IMR-90 (cell line): ENCODE measurements at regions not wholly inside any gene's neighbourhood (a gene's known extent, or its start where the extent isn't known, plus 50 kb on each side); places are given as distances from the start of the nearest gene placed in this dataset.

Experiments
- ATAC-seq: fragments of 200-7000 bp; cut with Tn5 transposase; 2 replicates; pipeline ENCODE4 v1.9.1; 2020; ENCODE audit warnings: low read depth, mild to moderate bottlenecking, moderate library complexity
- BruUV-seq: library from RNA; stranded (reverse); fragments of 400-500 nt; replicated peaks from 2 replicates; lab custom pipeline; 2021; lab: Mats Ljungman, UMichigan
- CTCF ChIA-PET: fragments of 300-600 bp; formaldehyde crosslinking; extraction: SDS; loops from one replicate; lab custom pipeline; 2021; ENCODE audit warnings: antibody characterized with exemption; lab: Yijun Ruan, JAX
- POLR2A ChIA-PET: fragments of 300-600 bp; sonication (Branson Sonifier 250); formaldehyde crosslinking; loops from one replicate; lab custom pipeline; 2022; ENCODE audit warnings: antibody characterized with exemption; ENCODE audit not compliant: unreplicated experiment; lab: Charles Lee
- DNase-seq: peaks from one replicate; pipeline ENCODE4 v3.0.0; 2013
- H2AFZ ChIP-seq: replicated peaks from 2 replicates; pipeline ENCODE3; 2013; ENCODE audit warnings: low read length, mild to moderate bottlenecking; ENCODE audit not compliant: poor library complexity
- H2AK5ac ChIP-seq: 2 replicates; pipeline ENCODE4 v1.6.1; 2013; ENCODE audit warnings: low read depth, low read length, inconsistent platforms
- H2AK9ac ChIP-seq: replicated peaks from 2 replicates; pipeline ENCODE3; 2013; ENCODE audit warnings: mild to moderate bottlenecking, low read depth, low read length, moderate library complexity; ENCODE audit not compliant: poor library complexity
- H2BK120ac ChIP-seq: 2 replicates; pipeline ENCODE4 v1.6.1; 2013; ENCODE audit warnings: low read depth, low read length, inconsistent platforms
- H2BK15ac ChIP-seq: 3 replicates; pipeline ENCODE4 v1.6.1; 2013; ENCODE audit warnings: low read depth, low read length, inconsistent platforms
- H2BK20ac ChIP-seq: 2 replicates; pipeline ENCODE4 v1.6.1; 2013; ENCODE audit warnings: low read depth, mild to moderate bottlenecking, inconsistent platforms, low read length, moderate library complexity
- H2BK5ac ChIP-seq: 2 replicates; pipeline ENCODE4 v1.6.1; 2013; ENCODE audit warnings: mild to moderate bottlenecking, low read depth, low read length, inconsistent platforms; ENCODE audit not compliant: poor library complexity, severe bottlenecking
- H3K14ac ChIP-seq: replicated peaks from 2 replicates; pipeline ENCODE4 v1.6.1; 2013; ENCODE audit warnings: low read depth, low read length, inconsistent platforms
- H3K18ac ChIP-seq: 2 replicates; pipeline ENCODE4 v1.6.1; 2013; ENCODE audit warnings: low read depth, low read length, control low read depth
- H3K23ac ChIP-seq: 2 replicates; pipeline ENCODE4 v1.6.1; 2013; ENCODE audit warnings: low read depth, low read length, inconsistent platforms
- H3K27ac ChIP-seq: 2 replicates; pipeline ENCODE4 v1.5.1; 2013; ENCODE audit warnings: mild to moderate bottlenecking, control low read depth, low read length; ENCODE audit not compliant: insufficient read depth
- H3K27me3 ChIP-seq: 2 replicates; pipeline ENCODE4 v1.6.1; 2013; ENCODE audit warnings: low read length; ENCODE audit not compliant: control insufficient read depth, insufficient read depth
- H3K36me3 ChIP-seq: 2 replicates; pipeline ENCODE4 v1.6.1; 2013; ENCODE audit warnings: low read length, mixed read lengths; ENCODE audit not compliant: control insufficient read depth, insufficient read depth
- H3K4ac ChIP-seq: 2 replicates; pipeline ENCODE4 v1.6.1; 2013; ENCODE audit warnings: low read depth, low read length, inconsistent platforms
- H3K4me1 ChIP-seq: 2 replicates; pipeline ENCODE4 v1.6.1; 2013; ENCODE audit warnings: low read length, mixed read lengths; ENCODE audit not compliant: control insufficient read depth, insufficient read depth
- H3K4me2 ChIP-seq: 2 replicates; pipeline ENCODE4 v1.6.1; 2013; ENCODE audit warnings: low read depth, mild to moderate bottlenecking, control low read depth, low read length, moderate library complexity
- H3K4me3 ChIP-seq: 2 replicates; pipeline ENCODE4 v1.5.1; 2013; ENCODE audit warnings: low read depth, mild to moderate bottlenecking, control low read depth, low read length, moderate library complexity; ENCODE audit not compliant: insufficient read depth
- H3K56ac ChIP-seq: 2 replicates; pipeline ENCODE4 v1.6.1; 2013; ENCODE audit warnings: low read length, inconsistent platforms; ENCODE audit not compliant: insufficient read depth; ENCODE audit errors: extremely low read depth
- H3K79me1 ChIP-seq, 2 experiments: 2 replicates each; pipeline ENCODE4 v1.6.1; 2013; ENCODE audit warnings: low read length in 2 of 2, inconsistent platforms in 1 of 2, low read depth in 1 of 2
- H3K9ac ChIP-seq: 2 replicates; pipeline ENCODE4 v1.6.1; 2013; ENCODE audit warnings: low read depth, low read length, control low read depth
- H3K9me1 ChIP-seq: 2 replicates; pipeline ENCODE4 v1.6.1; 2013; ENCODE audit warnings: low read length, inconsistent platforms; ENCODE audit not compliant: insufficient read depth
- H3K9me3 ChIP-seq: 2 replicates; pipeline ENCODE4 v1.6.1; 2013; ENCODE audit warnings: low read length; ENCODE audit not compliant: control insufficient read depth, insufficient read depth
- H4K20me1 ChIP-seq: 2 replicates; pipeline ENCODE4 v1.6.1; 2013; ENCODE audit warnings: low read length, inconsistent platforms; ENCODE audit not compliant: insufficient read depth
- H4K5ac ChIP-seq: 2 replicates; pipeline ENCODE4 v1.6.1; 2013; ENCODE audit warnings: mild to moderate bottlenecking, low read depth, low read length, control low read depth
- H4K8ac ChIP-seq, 2 experiments: 2 replicates each; pipeline ENCODE4 v1.6.1; 2013; ENCODE audit warnings: low read depth in 2 of 2, low read length in 2 of 2, control low read depth in 1 of 2, inconsistent platforms in 1 of 2
- H4K91ac ChIP-seq: 2 replicates; pipeline ENCODE4 v1.6.1; 2013; ENCODE audit warnings: low read depth, low read length, inconsistent platforms; ENCODE audit not compliant: insufficient read depth
- BHLHE40 ChIP-seq: fragments of 150-350 bp; IDR thresholded peaks from 2 replicates; pipeline ENCODE4 v1.6.1; 2016; ENCODE audit warnings: mild to moderate bottlenecking, low read depth, low read length
- CHD1 ChIP-seq: IDR thresholded peaks from 2 replicates; pipeline ENCODE4 v1.6.1; 2012; ENCODE audit warnings: low read depth, low read length, improper control_type of control experiment
- CTCF ChIP-seq: conservative IDR thresholded peaks from 2 replicates; pipeline ENCODE4 v1.5.1; 2012; ENCODE audit warnings: mild to moderate bottlenecking, low read depth, low read length, improper control_type of control experiment
- FOS ChIP-seq: fragments of 150-350 bp; IDR thresholded peaks from 2 replicates; pipeline ENCODE4 v1.6.1; 2016; ENCODE audit warnings: low read depth, low read length
- MAFK ChIP-seq: IDR thresholded peaks from 2 replicates; pipeline ENCODE4 v1.6.1; 2012; ENCODE audit warnings: low read depth, low read length, improper control_type of control experiment
- MXI1 ChIP-seq: IDR thresholded peaks from 2 replicates; pipeline ENCODE4 v1.6.1; 2012; ENCODE audit warnings: low read depth, mild to moderate bottlenecking, low read length, moderate library complexity, borderline replicate concordance
- RAD21 ChIP-seq: IDR thresholded peaks from 2 replicates; pipeline ENCODE4 v1.6.1; 2012; ENCODE audit warnings: low read length, improper control_type of control experiment
- RCOR1 ChIP-seq: IDR thresholded peaks from 2 replicates; pipeline ENCODE4 v1.6.1; 2012; ENCODE audit warnings: mild to moderate bottlenecking, low read length, improper control_type of control experiment; ENCODE audit not compliant: insufficient replicate concordance
- WGBS, 2 experiments: methylation state at CpG; one replicate each; pipeline versions ENCODE4 v1.1.5 to v1.1.7; 2013; ENCODE audit warnings: missing lambda C conversion rate in 2 of 2; ENCODE audit not compliant: insufficient read length in 1 of 2; ENCODE audit errors: extremely low coverage in 2 of 2; 5-methylcytosine and 5-hydroxymethylcytosine counted together
- dilution Hi-C: fragments of 300-500 bp; cut with HindIII; formaldehyde crosslinking; loops from one replicate; pipeline ENCODE4 v1.14.3; 2018; ENCODE audit warnings: low sequenced_read_pairs; ENCODE audit not compliant: unreplicated experiment
- in situ Hi-C: fragments of 300-500 bp; cut with MboI; formaldehyde crosslinking; loops from 3 replicates; pipeline ENCODE4 v1.14.3; 2019; ENCODE audit warnings: low sequenced_read_pairs, inconsistent platforms, mixed read lengths
- intact Hi-C: fragments of 100-400 bp; cut with micrococcal nuclease; formaldehyde crosslinking; loops from 2 replicates; pipeline ENCODE4 v1.10.0; 2022
- TF ChIP-seq, protein P1 (sequence below): fragments of 150-350 bp; IDR thresholded peaks from 2 replicates; pipeline ENCODE4 v1.6.1; 2017; ENCODE audit warnings: mild to moderate bottlenecking, antibody characterized with exemption, low read length, low read depth
- TF ChIP-seq, protein P2 (sequence below): fragments of 150-350 bp; IDR thresholded peaks from 2 replicates; pipeline ENCODE4 v1.6.1; 2016; ENCODE audit warnings: low read depth, mild to moderate bottlenecking, low read length, moderate library complexity, borderline replicate concordance

- dilution Hi-C loops, result no loop called here
- TF ChIP-seq, protein P1, sequence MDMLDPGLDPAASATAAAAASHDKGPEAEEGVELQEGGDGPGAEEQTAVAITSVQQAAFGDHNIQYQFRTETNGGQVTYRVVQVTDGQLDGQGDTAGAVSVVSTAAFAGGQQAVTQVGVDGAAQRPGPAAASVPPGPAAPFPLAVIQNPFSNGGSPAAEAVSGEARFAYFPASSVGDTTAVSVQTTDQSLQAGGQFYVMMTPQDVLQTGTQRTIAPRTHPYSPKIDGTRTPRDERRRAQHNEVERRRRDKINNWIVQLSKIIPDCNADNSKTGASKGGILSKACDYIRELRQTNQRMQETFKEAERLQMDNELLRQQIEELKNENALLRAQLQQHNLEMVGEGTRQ, result no peak
- TF ChIP-seq, protein P2, sequence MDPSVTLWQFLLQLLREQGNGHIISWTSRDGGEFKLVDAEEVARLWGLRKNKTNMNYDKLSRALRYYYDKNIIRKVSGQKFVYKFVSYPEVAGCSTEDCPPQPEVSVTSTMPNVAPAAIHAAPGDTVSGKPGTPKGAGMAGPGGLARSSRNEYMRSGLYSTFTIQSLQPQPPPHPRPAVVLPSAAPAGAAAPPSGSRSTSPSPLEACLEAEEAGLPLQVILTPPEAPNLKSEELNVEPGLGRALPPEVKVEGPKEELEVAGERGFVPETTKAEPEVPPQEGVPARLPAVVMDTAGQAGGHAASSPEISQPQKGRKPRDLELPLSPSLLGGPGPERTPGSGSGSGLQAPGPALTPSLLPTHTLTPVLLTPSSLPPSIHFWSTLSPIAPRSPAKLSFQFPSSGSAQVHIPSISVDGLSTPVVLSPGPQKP, result no peak
- no peak for TF ChIP-seq BHLHE40
- no peak for TF ChIP-seq RAD21
- TF ChIP-seq MAFK, result no peak
- no peak for TF ChIP-seq CHD1
- TF ChIP-seq FOS, result no peak
- no peak for TF ChIP-seq MXI1
- no peak for TF ChIP-seq CTCF
- TF ChIP-seq RCOR1, result no peak
Measured at GRCh38 chr17:30720013-30720471, 104.5 kb downstream of the CRLF3 start.

More at GRCh38 chr17:30720013-30720471, 104.5 kb downstream of the CRLF3 start:
- ATAC-seq (no peak), DNase-seq (no peak)
- in situ Hi-C loops (loop anchor here (25.0 kb wide), 1 partner anchor 408 kb away; no protein-coding TSS in a partner anchor), intact Hi-C loops (no loop called here)
- Histone ChIP-seq H2BK15ac (no peak overlapping the region), H4K8ac (no peak overlapping the region), H3K27ac (no peak overlapping the region), H3K4me2 (no peak overlapping the region), H3K9me1 (no peaks in the 10 kb centered on the region), H2AK9ac (no peak overlapping the region), H3K56ac (no peak overlapping the region), H3K18ac (no peak overlapping the region), H2AK5ac (no peak overlapping the region), H3K14ac (no peak overlapping the region), H3K4ac (no peak overlapping the region), H2AFZ (no peak overlapping the region), H3K79me1 (peaks cover 6 to 16% of the 10 kb centered on the region in 2 experiments), H2BK20ac (no peak overlapping the region), H3K9me3 (no peaks in the 10 kb centered on the region), H4K5ac (no peak overlapping the region), H3K9ac (no peak overlapping the region), H3K23ac (no peak overlapping the region), H4K91ac (no peak overlapping the region), H3K27me3 (no peaks in the 10 kb centered on the region), H3K4me1 (no peaks in the 10 kb centered on the region), H4K20me1 (peaks cover 22% of the 10 kb centered on the region), H2BK5ac (no peak overlapping the region), H3K36me3 (no peaks in the 10 kb centered on the region), H3K4me3 (no peak overlapping the region), H2BK120ac (no peak overlapping the region)
- CTCF ChIA-PET, result no interaction called here
- BruUV-seq, result no TSS peak
- POLR2A ChIA-PET, result no interaction called here
- 80% methylated on average over 1 of the region's 14 CpGs; no CpG with 5 or more reads in 1 of the 2 experiments for WGBS, 2 experiments
